ENCODE measurements at regions not wholly inside any gene's neighbourhood (a gene's known extent, or its start where the extent isn't known, plus 50 kb on each side); places are given as distances from the start of the nearest gene placed in this dataset.
A peak's percentile ranks its signal among the peaks of the same experiment; 100 is the strongest.

GRCh38 chr12:124502379-124502778, 65.0 kb downstream of the NCOR2 start:
- BruUV-seq (replicated peaks): no TSS peak
- no peaks in the 10 kb centered on the region for H3K9me3 ChIP-seq (ENCODE audit: control insufficient read depth, insufficient read depth, low read depth, low read length)
- TF ChIP-seq CTCF (IDR thresholded peaks at IDR 0.05): no peak
- TF ChIP-seq TCF7L2 (IDR thresholded peaks at IDR 0.05; ENCODE audit: low read depth, low read length): no peak
- TF ChIP-seq SIN3A (IDR thresholded peaks at IDR 0.05; ENCODE audit: borderline replicate concordance, insufficient read depth, low read depth, low read length): no peak
- TF ChIP-seq REST (IDR thresholded peaks at IDR 0.05; ENCODE audit: insufficient read depth in 1 of 2, low read depth in 2 of 2, low read length in 1 of 2): no peak
- TF ChIP-seq POLR2AphosphoS5 (IDR thresholded peaks at IDR 0.05; ENCODE audit: low read depth, low read length): no peak
- in situ Hi-C loops (cut with HindIII; ENCODE audit: low pct_unique_long_range_greater_than_20kb, low sequenced_read_pairs) (no loop called here), intact Hi-C loops (cut with micrococcal nuclease; ENCODE audit: unreplicated experiment) (no loop called here)
- no peaks in the 10 kb centered on the region for H3K27me3 ChIP-seq (ENCODE audit: control insufficient read depth, insufficient read depth, low read length)
- ATAC-seq: no peak
- no peaks in the 10 kb centered on the region for H3K36me3 ChIP-seq (ENCODE audit: control insufficient read depth, insufficient read depth, low read length)
- ChIA-PET POLR2A (no interaction called here), CTCF (interaction anchor here (0.5 kb wide), 1 partner anchor 13 kb away, joined by 6 read pairs; no protein-coding TSS in a partner anchor)
- no peak for DNase-seq (ENCODE audit: low read depth, low spot score)
- H3K4me1 ChIP-seq (ENCODE audit: control insufficient read depth, insufficient read depth, low read length): peaks cover 74% of the 10 kb centered on the region
- H3K27ac ChIP-seq (ENCODE audit: low read length): no peak overlapping the region
- H3K4me3 ChIP-seq (ENCODE audit: low read depth in 2 of 2, low read length in 2 of 2): no peak overlapping the region

- no TSS peak for BruUV-seq (replicated peaks)
- in situ Hi-C loops (cut with HindIII; ENCODE audit: low pct_unique_long_range_greater_than_20kb, low sequenced_read_pairs) (no loop called here), intact Hi-C loops (cut with micrococcal nuclease; ENCODE audit: unreplicated experiment) (no loop called here)
- POLR2A ChIA-PET: no interaction called here
- no peaks in the 10 kb centered on the region for H3K36me3 ChIP-seq (ENCODE audit: control insufficient read depth, insufficient read depth, low read length)
- TF ChIP-seq TCF7L2 (IDR thresholded peaks at IDR 0.05; ENCODE audit: low read depth, low read length): no peak
- no peak for TF ChIP-seq CTCF (IDR thresholded peaks at IDR 0.05)
- no peak for TF ChIP-seq REST (IDR thresholded peaks at IDR 0.05; ENCODE audit: insufficient read depth in 1 of 2, low read depth in 2 of 2, low read length in 1 of 2)
- TF ChIP-seq POLR2AphosphoS5 (IDR thresholded peaks at IDR 0.05; ENCODE audit: low read depth, low read length): no peak
- TF ChIP-seq SIN3A (IDR thresholded peaks at IDR 0.05; ENCODE audit: borderline replicate concordance, insufficient read depth, low read depth, low read length): no peak
- H3K27ac ChIP-seq (ENCODE audit: low read length): peak overlapping the region; percentile 45; the same call in 1 of the 2 replicates
- peaks cover 74% of the 10 kb centered on the region for H3K4me1 ChIP-seq (ENCODE audit: control insufficient read depth, insufficient read depth, low read length)
- no peak overlapping the region for H3K4me3 ChIP-seq (ENCODE audit: low read depth in 2 of 2, low read length in 2 of 2)
- H3K27me3 ChIP-seq (ENCODE audit: control insufficient read depth, insufficient read depth, low read length): no peaks in the 10 kb centered on the region
- CTCF ChIA-PET: interaction anchor here (0.5 kb wide), 1 partner anchor 12 kb away, joined by 6 read pairs; no protein-coding TSS in a partner anchor
- DNase-seq (ENCODE audit: low read depth, low spot score): no peak
- ATAC-seq: no peak
- no peaks in the 10 kb centered on the region for H3K9me3 ChIP-seq (ENCODE audit: control insufficient read depth, insufficient read depth, low read depth, low read length)
Measured at GRCh38 chr12:124501827-124502226, 65.6 kb downstream of the NCOR2 start.

All from Panc1 (cell line).